GM19468 (cell line): ENCODE measurements at regions not wholly inside any gene's neighbourhood (a gene's known extent, or its start where the extent isn't known, plus 50 kb on each side); places are given as distances from the start of the nearest gene placed in this dataset.

Source experiments
- ATAC-seq: cut with Tn5 transposase; IDR thresholded peaks from one replicate; pipeline ENCODE4 v1.9.1; 2021; ENCODE audit warnings: mild to moderate bottlenecking, moderate library complexity, moderate number of reproducible peaks; ENCODE audit not compliant: unreplicated experiment; ENCODE audit errors: extremely low read depth

GRCh38 chr2:128950758-128951157, 632.1 kb upstream of the HS6ST1 start:
- no peak for ATAC-seq

- no peak for ATAC-seq
Measured at GRCh38 chr2:128958241-128958640, 639.6 kb upstream of the HS6ST1 start.

DNA sequence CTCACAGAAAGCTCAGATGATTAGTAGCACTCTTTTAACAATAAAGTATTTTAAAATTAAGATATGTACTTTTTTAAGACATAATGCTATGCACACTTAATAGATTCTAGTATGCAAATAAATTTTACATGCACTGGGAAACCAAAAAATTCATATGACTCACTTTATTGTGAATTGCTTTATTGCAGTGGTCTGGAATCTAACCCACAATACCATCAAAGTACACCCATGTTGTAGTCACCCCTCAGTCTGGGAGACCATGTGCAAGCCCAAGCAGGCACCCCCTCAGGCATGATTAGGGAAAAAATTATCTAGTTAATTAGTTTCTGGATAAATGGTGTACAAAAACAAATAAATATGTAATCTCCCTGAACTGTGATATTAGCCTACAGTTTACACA, 649.0 kb upstream of the HS6ST1 start:
- no peak for ATAC-seq

- ATAC-seq: no peak
Measured at GRCh38 chr2:128969374-128969773, 650.7 kb upstream of the HS6ST1 start.

DNA sequence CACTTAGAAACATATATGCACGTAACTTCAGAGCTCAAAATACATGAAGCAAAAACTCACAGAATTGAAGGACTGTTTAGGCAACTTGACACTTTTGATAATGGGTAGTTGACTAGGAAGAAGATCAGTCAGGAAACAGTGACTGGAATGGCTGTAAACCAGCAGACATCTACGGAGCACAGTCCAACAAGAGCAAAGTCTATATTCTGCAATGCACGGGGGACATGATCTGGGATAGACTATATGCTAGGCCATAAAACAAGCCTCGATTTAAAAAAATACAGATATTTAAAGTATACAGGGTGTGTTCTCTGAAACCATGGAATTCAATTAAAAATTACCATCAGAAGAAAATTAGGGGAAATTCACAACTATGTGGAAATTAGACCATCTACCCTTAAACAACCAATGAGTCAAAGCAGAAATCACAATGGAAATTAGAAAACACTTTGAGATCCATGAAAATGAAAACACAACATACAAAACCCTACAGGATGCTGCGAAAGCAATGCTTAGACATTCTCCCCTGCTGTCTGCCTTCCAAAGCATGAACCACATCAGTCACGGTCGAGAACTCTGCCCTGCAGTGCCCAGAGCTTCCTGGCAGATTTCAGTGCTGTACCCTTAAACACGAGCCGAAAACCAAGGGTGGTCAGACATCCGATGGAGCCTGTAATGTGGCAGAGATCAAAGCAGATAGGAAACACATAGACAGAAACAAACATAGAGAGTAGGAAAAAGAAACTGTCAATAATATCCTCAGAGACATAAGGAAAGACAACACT, 651.9 kb upstream of the HS6ST1 start:
- no peak for ATAC-seq

DNA sequence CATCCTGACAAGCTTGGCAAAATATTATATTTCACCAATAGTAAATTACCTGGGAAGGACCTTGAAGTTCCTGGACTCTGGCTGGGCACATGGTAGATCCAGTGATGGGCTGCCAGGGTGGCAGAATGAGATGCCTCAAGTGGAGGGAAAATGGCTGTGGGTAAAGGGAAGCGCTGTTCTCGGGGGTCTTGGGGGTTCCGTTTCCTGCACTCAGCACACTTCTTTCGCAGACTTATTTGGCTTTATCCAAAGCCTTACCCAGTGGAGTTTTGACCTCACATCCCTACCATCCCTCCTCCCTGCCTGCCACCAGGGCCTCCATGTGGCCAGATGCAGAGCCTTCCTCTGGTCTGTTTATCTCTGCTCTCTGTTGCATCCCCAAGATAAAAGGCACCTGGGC, 654.9 kb upstream of the HS6ST1 start:
- no peak for ATAC-seq

- ATAC-seq: no peak
Measured at GRCh38 chr2:128978212-128978611, 659.5 kb upstream of the HS6ST1 start.

- no peak for ATAC-seq
Measured at GRCh38 chr2:128979182-128979581, 660.5 kb upstream of the HS6ST1 start.

DNA sequence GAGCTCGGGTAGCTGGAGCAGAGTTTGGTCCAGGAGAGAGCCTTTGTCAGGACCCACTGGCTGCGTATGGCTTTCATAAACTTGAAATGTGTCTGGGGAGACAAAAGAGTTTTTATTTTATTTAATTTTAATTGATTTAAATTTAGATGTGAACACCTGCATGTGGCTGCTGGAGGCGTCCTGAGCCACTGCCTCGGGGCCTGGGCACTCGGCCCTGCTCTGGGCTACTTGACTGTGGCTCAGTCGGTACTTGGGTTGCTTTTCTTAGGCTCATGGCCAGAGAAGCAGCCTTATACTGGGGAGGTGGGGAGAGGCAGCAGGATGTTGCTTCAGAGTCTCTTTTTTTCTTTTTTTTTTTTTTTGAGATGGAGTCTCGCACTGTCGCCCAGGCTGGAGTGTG, 661.8 kb upstream of the HS6ST1 start:
- no peak for ATAC-seq

DNA sequence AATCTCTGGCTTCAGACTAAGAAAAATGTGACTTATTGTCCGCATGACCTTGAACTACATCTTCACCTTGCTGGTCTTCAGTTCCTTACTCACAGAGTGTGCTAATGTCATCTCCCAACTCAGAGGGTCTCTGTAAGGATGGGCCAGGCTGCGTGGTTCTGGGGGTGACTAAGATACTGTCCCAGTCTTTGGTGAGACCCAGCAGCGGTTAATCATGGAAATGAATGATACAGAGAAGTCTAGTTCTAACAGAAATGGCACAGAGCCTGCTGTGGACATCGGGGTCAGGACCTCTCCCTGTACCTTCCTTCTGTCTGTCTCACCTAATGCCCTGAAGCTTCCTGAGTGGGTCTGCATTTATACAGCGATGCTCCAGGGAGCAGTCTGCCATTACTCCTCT, 662.7 kb upstream of the HS6ST1 start:
- no peak for ATAC-seq

- no peak for ATAC-seq
Measured at GRCh38 chr2:128982001-128982400, 663.3 kb upstream of the HS6ST1 start.

GRCh38 chr2:128982670-128983069, 664.0 kb upstream of the HS6ST1 start:
- no peak for ATAC-seq

DNA sequence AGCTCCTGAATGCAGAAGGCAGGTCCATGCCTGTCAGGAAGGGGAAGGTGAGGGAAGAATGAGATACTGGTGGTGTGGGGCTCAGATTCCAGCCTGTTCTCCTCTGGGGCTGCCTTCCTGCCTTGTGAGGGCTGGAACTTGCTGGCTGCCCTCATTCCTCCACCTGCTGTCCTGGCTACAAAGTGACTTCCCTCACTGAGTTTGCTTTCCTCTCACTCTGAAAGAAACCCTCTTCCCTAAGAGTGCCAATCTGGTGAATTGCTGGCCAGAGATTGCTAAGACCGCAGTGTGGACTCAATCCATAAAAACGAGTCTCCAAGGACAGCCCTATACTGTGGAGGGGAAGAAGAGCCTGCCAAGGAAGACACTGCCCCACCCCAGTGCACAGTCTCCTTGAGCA, 664.4 kb upstream of the HS6ST1 start:
- no peak for ATAC-seq

- no peak for ATAC-seq
Measured at GRCh38 chr2:128984081-128984480, 665.4 kb upstream of the HS6ST1 start.

GRCh38 chr2:128984855-128985254, 666.2 kb upstream of the HS6ST1 start:
- ATAC-seq: no peak

GRCh38 chr2:128986026-128986715, 667.5 kb upstream of the HS6ST1 start:
- ATAC-seq: no peak

GRCh38 chr2:128986867-128987268, 668.2 kb upstream of the HS6ST1 start:
- ATAC-seq: no peak

- no peak for ATAC-seq
Measured at GRCh38 chr2:128988326-128988725, 669.7 kb upstream of the HS6ST1 start.

GRCh38 chr2:128988967-128989366, 670.3 kb upstream of the HS6ST1 start:
- ATAC-seq: no peak

DNA sequence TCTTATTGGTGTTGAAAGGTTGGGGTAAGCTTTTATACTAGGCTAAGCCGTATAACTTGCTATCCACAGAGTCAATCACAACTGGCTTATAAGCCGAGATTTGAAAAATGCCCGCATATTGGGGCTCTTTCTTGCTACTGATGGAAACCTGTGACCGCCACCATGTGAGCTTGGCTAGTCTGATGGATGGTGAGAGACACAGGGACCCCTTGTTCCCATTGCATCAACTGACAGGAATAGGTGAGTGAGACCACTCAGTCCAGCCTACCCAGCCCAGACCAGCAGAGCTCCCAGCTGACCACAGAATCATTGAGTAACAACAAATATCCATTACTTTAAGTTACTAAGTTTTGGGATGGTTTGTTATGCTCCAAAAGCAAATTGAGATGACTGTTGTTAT, 676.4 kb upstream of the HS6ST1 start:
- ATAC-seq: no peak

DNA sequence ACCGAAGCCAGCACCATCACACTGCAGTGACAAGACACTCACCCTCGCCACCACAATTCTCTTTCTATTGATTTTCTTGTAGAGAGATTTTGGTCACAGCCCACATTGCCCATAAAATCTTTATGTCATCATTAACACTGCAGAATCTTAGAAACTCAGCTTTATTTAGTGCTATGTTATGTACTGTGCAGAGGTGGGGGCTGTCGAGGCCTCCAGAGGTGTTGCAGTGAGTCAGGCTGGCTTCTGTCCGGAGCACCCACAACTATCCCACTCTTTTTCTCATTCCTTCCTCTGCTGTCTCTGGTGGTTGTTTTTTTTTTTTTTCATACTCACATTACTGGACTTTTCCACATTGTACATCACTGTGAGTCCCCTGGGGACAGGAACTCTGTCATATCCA, 677.4 kb upstream of the HS6ST1 start:
- ATAC-seq: no peak
